Liver (tissue), 8 donors: ENCODE measurements at regions not wholly inside any gene's neighbourhood (a gene's known extent, or its start where the extent isn't known, plus 50 kb on each side); places are given as distances from the start of the nearest gene placed in this dataset.

ENCODE experiments used
- DNase-seq: peaks from one replicate; pipeline ENCODE4 v3.0.0-alpha.2; 2017; ENCODE audit warnings: low spot score
- H3K27ac ChIP-seq, 2 donors: one replicate each; pipeline ENCODE4 v1.7.0; 2013; ENCODE audit warnings: inconsistent platforms in 2 of 2, low read length in 2 of 2, control low read depth in 1 of 2, low read depth in 1 of 2, mild to moderate bottlenecking in 1 of 2
- H3K27me3 ChIP-seq, 4 donors: one replicate each; pipeline versions ENCODE4 v1.6.1 to v1.7.0; 2013; ENCODE audit warnings: low read length in 3 of 4, inconsistent platforms in 1 of 4, mild to moderate bottlenecking in 1 of 4, moderate library complexity in 1 of 4; ENCODE audit not compliant: control insufficient read depth in 4 of 4, insufficient read depth in 4 of 4
- H3K36me3 ChIP-seq, 4 donors: one replicate each; pipeline versions ENCODE4 v1.6.1 to v1.7.0; 2013; ENCODE audit warnings: low read length in 3 of 4, mild to moderate bottlenecking in 3 of 4, low read depth in 1 of 4, moderate library complexity in 1 of 4; ENCODE audit not compliant: control insufficient read depth in 4 of 4, insufficient read depth in 3 of 4
- H3K4me1 ChIP-seq, 4 donors: one replicate each; pipeline versions ENCODE4 v1.6.1 to v1.7.0; 2013; ENCODE audit warnings: low read length in 3 of 4, mild to moderate bottlenecking in 3 of 4, moderate library complexity in 1 of 4; ENCODE audit not compliant: control insufficient read depth in 4 of 4, insufficient read depth in 4 of 4
- H3K4me3 ChIP-seq, 3 donors: one replicate each; pipeline versions ENCODE4 v1.6.1 to v1.7.0; 2013; ENCODE audit warnings: low read length in 3 of 3, control low read depth in 1 of 3, low read depth in 1 of 3, mild to moderate bottlenecking in 1 of 3
- H3K9ac ChIP-seq, 2 donors: one replicate each; pipeline ENCODE4 v1.7.0; 2013; ENCODE audit warnings: low read length in 2 of 2, mild to moderate bottlenecking in 2 of 2, moderate library complexity in 2 of 2, control low read depth in 1 of 2, low read depth in 1 of 2
- H3K9me3 ChIP-seq, 4 donors: one replicate each; pipeline versions ENCODE4 v1.6.1 to v1.7.0; 2013; ENCODE audit warnings: low read length in 3 of 4; ENCODE audit not compliant: control insufficient read depth in 4 of 4
- CTCF ChIP-seq: fragments of 150-350 bp; IDR thresholded peaks from 2 replicates; pipeline ENCODE4 v1.5.1; 2017; ENCODE audit warnings: improper control_type of control experiment, low read depth, low read length; ENCODE audit not compliant: missing input control
- EGR1 ChIP-seq, 2 donors: IDR thresholded peaks; 2 replicates each; pipeline ENCODE4 v1.6.1; 2016 to 2018; ENCODE audit warnings: antibody characterized with exemption in 2 of 2, low read depth in 2 of 2
- FOXA1 ChIP-seq: IDR thresholded peaks from 2 replicates; pipeline ENCODE4 v1.6.1; 2016; ENCODE audit warnings: antibody characterized with exemption
- FOXA2 ChIP-seq: IDR thresholded peaks from 2 replicates; pipeline ENCODE4 v1.6.1; 2016; ENCODE audit warnings: antibody characterized with exemption
- GABPA ChIP-seq, 2 donors: IDR thresholded peaks in 1 of 2; conservative IDR thresholded peaks in 1 of 2; 2 replicates each; pipeline ENCODE4 v1.6.1; 2016; ENCODE audit warnings: antibody characterized with exemption in 2 of 2, mild to moderate bottlenecking in 1 of 2, moderate library complexity in 1 of 2
- HNF4A ChIP-seq, 2 donors: conservative IDR thresholded peaks; 2 replicates each; pipeline ENCODE4 v1.6.1; 2016; ENCODE audit warnings: antibody characterized with exemption in 2 of 2, mild to moderate bottlenecking in 2 of 2
- HNF4G ChIP-seq: IDR thresholded peaks from 2 replicates; pipeline ENCODE4 v1.6.1; 2016; ENCODE audit warnings: antibody characterized with exemption
- MAX ChIP-seq: IDR thresholded peaks from 2 replicates; pipeline ENCODE4 v1.6.1; 2016; ENCODE audit warnings: antibody characterized with exemption
- RAD21 ChIP-seq, 2 donors: IDR thresholded peaks; 2 replicates each; pipeline ENCODE4 v1.6.1; 2016; ENCODE audit warnings: antibody characterized with exemption in 2 of 2, mild to moderate bottlenecking in 2 of 2
- REST ChIP-seq: IDR thresholded peaks from 2 replicates; pipeline ENCODE4 v1.6.1; 2016; ENCODE audit warnings: antibody characterized with exemption, mild to moderate bottlenecking
- RXRA ChIP-seq, 2 donors: IDR thresholded peaks; 2 replicates each; pipeline ENCODE4 v1.6.1; 2017 to 2018; ENCODE audit warnings: antibody characterized with exemption in 2 of 2, mild to moderate bottlenecking in 1 of 2
- SP1 ChIP-seq: IDR thresholded peaks from 2 replicates; pipeline ENCODE4 v1.6.1; 2018; ENCODE audit warnings: antibody characterized with exemption, mild to moderate bottlenecking
- TAF1 ChIP-seq: conservative IDR thresholded peaks from 2 replicates; pipeline ENCODE4 v1.6.1; 2016; ENCODE audit warnings: antibody characterized with exemption, mild to moderate bottlenecking
- YY1 ChIP-seq: IDR thresholded peaks from 2 replicates; pipeline ENCODE4 v1.6.1; 2016; ENCODE audit warnings: antibody characterized with exemption, mild to moderate bottlenecking
- ZBTB33 ChIP-seq: IDR thresholded peaks from 2 replicates; pipeline ENCODE4 v1.6.1; 2016; ENCODE audit warnings: antibody characterized with exemption
- WGBS: extraction: QIAGEN DNeasy Blood & Tissue Kit; methylation state at CpG from one replicate; pipeline ENCODE4 v1.1.7; 2013; 5-methylcytosine and 5-hydroxymethylcytosine counted together
- donor health status: healthy.
- donor health status: healthy.
- donor health status: healthy.
- donor health status: healthy.
- donor health status: healthy.

DNA sequence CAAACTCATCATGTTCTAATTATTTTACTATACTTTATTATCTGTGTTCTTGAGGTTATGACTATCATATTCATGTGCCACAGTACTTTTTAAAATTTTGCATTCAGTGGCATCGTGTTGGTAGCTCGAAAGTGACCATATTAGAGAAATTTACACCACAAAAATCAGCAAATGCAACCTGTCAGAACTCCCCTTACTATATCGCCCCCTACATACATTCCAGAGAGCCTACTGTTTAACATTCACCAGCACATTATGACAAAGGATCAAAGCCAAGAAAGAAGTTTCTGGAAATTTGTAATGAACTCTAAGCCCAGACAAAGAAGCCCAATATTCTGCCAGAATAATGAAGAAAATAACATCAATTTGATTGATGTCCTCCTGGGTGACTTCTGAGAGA is 909.3 kb downstream of the LTN1 start:
- H3K9me3 ChIP-seq: no peaks in the 10 kb centered on the region
- H3K36me3 ChIP-seq: no peaks in the 10 kb centered on the region
- no peak overlapping the region for H3K9ac ChIP-seq
- WGBS: 94% methylated on average over 3 of the region's 3 CpGs
- no peak for TF ChIP-seq ZBTB33
- TF ChIP-seq RAD21 (IDR thresholded peaks at IDR 0.05): no peak
- no peak for TF ChIP-seq MAX
- no peak for TF ChIP-seq TAF1
- TF ChIP-seq GABPA (IDR thresholded peaks at IDR 0.05 in 1 of 2, conservative IDR thresholded peaks at IDR 0.05 in 1 of 2): no peak
- TF ChIP-seq FOXA1: no peak
- no peak for TF ChIP-seq SP1
- TF ChIP-seq HNF4G: no peak
- no peak for TF ChIP-seq HNF4A (conservative IDR thresholded peaks at IDR 0.05)
- no peak for TF ChIP-seq RXRA (IDR thresholded peaks at IDR 0.05)
- no peak for TF ChIP-seq YY1
- TF ChIP-seq FOXA2: no peak
- no peak overlapping the region for H3K27ac ChIP-seq
- no peak for DNase-seq
- no peak overlapping the region for H3K4me3 ChIP-seq
- H3K4me1 ChIP-seq: no peaks in the 10 kb centered on the region
- H3K27me3 ChIP-seq: no peaks in the 10 kb centered on the region

- no peaks in the 10 kb centered on the region for H3K36me3 ChIP-seq
- H3K27me3 ChIP-seq: no peaks in the 10 kb centered on the region
- TF ChIP-seq YY1: no peak
- no peak for TF ChIP-seq CTCF
- no peak for TF ChIP-seq FOXA2
- H3K9ac ChIP-seq: no peak overlapping the region
- no peaks in the 10 kb centered on the region for H3K4me1 ChIP-seq
- H3K27ac ChIP-seq: no peak overlapping the region
- no peaks in the 10 kb centered on the region for H3K9me3 ChIP-seq
- no peak for DNase-seq
- WGBS: 95% methylated on average over 2 of the region's 2 CpGs
- no peak overlapping the region for H3K4me3 ChIP-seq
Measured at GRCh38 chr21:28078126-28078525, 914.6 kb downstream of the LTN1 start.

GRCh38 chr21:28074676-28075075 is 918.0 kb downstream of the LTN1 start:
- no peaks in the 10 kb centered on the region for H3K9me3 ChIP-seq
- no peaks in the 10 kb centered on the region for H3K27me3 ChIP-seq
- H3K4me3 ChIP-seq: no peak overlapping the region
- no peak overlapping the region for H3K27ac ChIP-seq
- H3K4me1 ChIP-seq: no peaks in the 10 kb centered on the region
- no peak for DNase-seq
- H3K36me3 ChIP-seq: no peaks in the 10 kb centered on the region
- 72% methylated on average over 1 of the region's 1 CpG for WGBS
- no peak overlapping the region for H3K9ac ChIP-seq
- no peak for TF ChIP-seq MAX
- no peak for TF ChIP-seq RAD21 (IDR thresholded peaks at IDR 0.05)
- TF ChIP-seq SP1: no peak
- no peak for TF ChIP-seq GABPA (IDR thresholded peaks at IDR 0.05 in 1 of 2, conservative IDR thresholded peaks at IDR 0.05 in 1 of 2)
- no peak for TF ChIP-seq ZBTB33
- no peak for TF ChIP-seq HNF4A (conservative IDR thresholded peaks at IDR 0.05)
- TF ChIP-seq EGR1 (IDR thresholded peaks at IDR 0.05; ENCODE audit: low read depth in 2 of 2): no peak
- no peak for TF ChIP-seq CTCF
- TF ChIP-seq TAF1: no peak
- no peak for TF ChIP-seq HNF4G
- no peak for TF ChIP-seq YY1
- no peak for TF ChIP-seq REST
